SK-N-SH (cell line): ENCODE measurements at regions not wholly inside any gene's neighbourhood (a gene's known extent, or its start where the extent isn't known, plus 50 kb on each side); places are given as distances from the start of the nearest gene placed in this dataset.

ENCODE experiments used
- CTCF ChIA-PET: fragments of 300-600, 350-600 bp; formaldehyde crosslinking; extraction: SDS; loops from one replicate; lab custom pipeline; 2021; lab: Yijun Ruan, JAX
- POLR2A ChIA-PET: fragments of 350-600 bp; sonication (Branson Sonifier 250); formaldehyde crosslinking; extraction: SDS; loops from one replicate; lab custom pipeline; 2020; ENCODE audit warnings: antibody characterized with exemption, inconsistent platforms; lab: Yijun Ruan, JAX
- DNase-seq: peaks from one replicate; pipeline ENCODE4 v3.0.0; 2012
- H2AFZ ChIP-seq: fragments of 200-600 bp; sonication (generic); 2 replicates; pipeline ENCODE4 v1.8.1; 2016; ENCODE audit warnings: antibody characterized with exemption, mild to moderate bottlenecking, low read depth
- H3F3A ChIP-seq: fragments of 200-600 bp; sonication (generic); replicated peaks from 2 replicates; pipeline ENCODE3; 2016; ENCODE audit warnings: antibody characterized with exemption, mild to moderate bottlenecking; ENCODE audit not compliant: insufficient read depth
- H3K27ac ChIP-seq, 2 experiments: fragments of 200-500 bp in 1 of 2; fragments of 200-600 bp in 1 of 2; sonication (Bioruptor generic) in 1 of 2; sonication (generic), shearing (Covaris generic) in 1 of 2; 2 replicates each; pipeline versions ENCODE4 v1.5.1 to v1.6.1; 2014 to 2016; ENCODE audit warnings: low read depth in 2 of 2, inconsistent platforms in 1 of 2, low read length in 1 of 2, mild to moderate bottlenecking in 1 of 2, mixed read lengths in 1 of 2
- H3K27me3 ChIP-seq: fragments of 200-600 bp; sonication (generic), shearing (Covaris generic); 2 replicates; pipeline ENCODE4 v1.6.1; 2016; ENCODE audit warnings: mixed run types; ENCODE audit not compliant: insufficient read depth
- H3K36me3 ChIP-seq, 2 experiments: fragments of 200-500 bp in 1 of 2; fragments of 200-600 bp in 1 of 2; sonication (Bioruptor generic) in 1 of 2; sonication (generic) in 1 of 2; replicated peaks in 1 of 2; 2 replicates each; pipeline versions ENCODE3 to v1.5.1; 2014 to 2016; ENCODE audit warnings: low read length in 1 of 2, mild to moderate bottlenecking in 1 of 2; ENCODE audit not compliant: insufficient read depth in 2 of 2, control insufficient read depth in 1 of 2
- H3K4me1 ChIP-seq, 2 experiments: fragments of 200-500 bp in 1 of 2; fragments of 200-600 bp in 1 of 2; sonication (Bioruptor generic) in 1 of 2; sonication (generic), shearing (Covaris generic) in 1 of 2; 2 replicates each; pipeline versions ENCODE4 v1.5.1 to v1.6.1; 2014 to 2016; ENCODE audit warnings: low read depth in 1 of 2, low read length in 1 of 2, mixed run types in 1 of 2; ENCODE audit not compliant: insufficient read depth in 2 of 2, control insufficient read depth in 1 of 2
- H3K4me2 ChIP-seq: fragments of 200-600 bp; sonication (generic), shearing (Covaris generic); 2 replicates; pipeline ENCODE4 v1.6.1; 2017; ENCODE audit warnings: mixed run types
- H3K4me3 ChIP-seq, 2 experiments: fragments of 200-500 bp in 1 of 2; fragments of 200-600 bp in 1 of 2; sonication (Bioruptor generic) in 1 of 2; sonication (generic), shearing (Covaris generic) in 1 of 2; 2 replicates each; pipeline versions ENCODE4 v1.5.1 to v1.8.1; 2014 to 2016; ENCODE audit warnings: low read depth in 2 of 2, inconsistent platforms in 1 of 2, low read length in 1 of 2, mild to moderate bottlenecking in 1 of 2, mixed read lengths in 1 of 2, moderate library complexity in 1 of 2
- H3K79me2 ChIP-seq: fragments of 200-600 bp; sonication (generic); 2 replicates; pipeline ENCODE4 v1.8.1; 2017; ENCODE audit warnings: mild to moderate bottlenecking; ENCODE audit not compliant: insufficient read depth
- H3K9ac ChIP-seq: fragments of 200-600 bp; sonication (generic); 2 replicates; pipeline ENCODE4 v1.6.1; 2017; ENCODE audit warnings: mixed run types
- H3K9me2 ChIP-seq: fragments of 200-600 bp; sonication (generic); 2 replicates; pipeline ENCODE4 v1.6.1; 2017; ENCODE audit warnings: mixed run types
- H3K9me3 ChIP-seq: fragments of 200-600 bp; sonication (generic); 2 replicates; pipeline ENCODE4 v1.6.1; 2017; ENCODE audit warnings: mixed run types, mild to moderate bottlenecking, moderate library complexity
- H4K20me1 ChIP-seq: fragments of 200-600 bp; sonication (generic); 2 replicates; pipeline ENCODE4 v1.6.1; 2017; ENCODE audit warnings: mild to moderate bottlenecking, mixed run types; ENCODE audit not compliant: insufficient read depth
- ELF1 ChIP-seq: IDR thresholded peaks from 2 replicates; pipeline ENCODE4 v1.4.0; 2012
- FOXM1 ChIP-seq: IDR thresholded peaks from 2 replicates; pipeline ENCODE4 v1.4.0; 2012; ENCODE audit warnings: low read depth, mild to moderate bottlenecking
- GABPA ChIP-seq: IDR thresholded peaks from 2 replicates; pipeline ENCODE4 v1.4.0; 2012; ENCODE audit warnings: low read depth, mild to moderate bottlenecking
- IRF3 ChIP-seq: fragments of 150-350 bp; IDR thresholded peaks from 2 replicates; pipeline ENCODE4 v1.6.1; 2016; ENCODE audit warnings: mild to moderate bottlenecking, low read depth, low read length
- MXI1 ChIP-seq: IDR thresholded peaks from 2 replicates; pipeline ENCODE4 v1.6.1; 2012; ENCODE audit warnings: mild to moderate bottlenecking, low read depth, low read length, improper control_type of control experiment
- NRF1 ChIP-seq: IDR thresholded peaks from 2 replicates; pipeline ENCODE4 v1.6.1; 2012; ENCODE audit warnings: low read depth, mild to moderate bottlenecking, low read length
- TEAD4 ChIP-seq: IDR thresholded peaks from 2 replicates; pipeline ENCODE4 v1.4.0; 2012; ENCODE audit warnings: mild to moderate bottlenecking, borderline replicate concordance; ENCODE audit not compliant: insufficient read depth
- USF2 ChIP-seq: fragments of 150-350 bp; IDR thresholded peaks from 2 replicates; pipeline ENCODE4 v1.6.1; 2017; ENCODE audit warnings: antibody characterized with exemption, low read length, low read depth, borderline replicate concordance
- ZBTB33 ChIP-seq: IDR thresholded peaks from 2 replicates; pipeline ENCODE4 v1.4.0; 2012; ENCODE audit warnings: low read depth, borderline replicate concordance
- WGBS: methylation state at CpG from one replicate; pipeline ENCODE4 v1.1.6; 2017; ENCODE audit warnings: low lambda C conversion rate; 5-methylcytosine and 5-hydroxymethylcytosine counted together
- TF ChIP-seq, protein P1 (sequence below): IDR thresholded peaks from 2 replicates; pipeline ENCODE4; 2012
- TF ChIP-seq, protein P2 (sequence below): fragments of 200-600 bp; sonication (generic); IDR thresholded peaks from 2 replicates; pipeline ENCODE4 v1.6.1; 2017; ENCODE audit warnings: antibody characterized with exemption, mild to moderate bottlenecking, moderate library complexity

DNA sequence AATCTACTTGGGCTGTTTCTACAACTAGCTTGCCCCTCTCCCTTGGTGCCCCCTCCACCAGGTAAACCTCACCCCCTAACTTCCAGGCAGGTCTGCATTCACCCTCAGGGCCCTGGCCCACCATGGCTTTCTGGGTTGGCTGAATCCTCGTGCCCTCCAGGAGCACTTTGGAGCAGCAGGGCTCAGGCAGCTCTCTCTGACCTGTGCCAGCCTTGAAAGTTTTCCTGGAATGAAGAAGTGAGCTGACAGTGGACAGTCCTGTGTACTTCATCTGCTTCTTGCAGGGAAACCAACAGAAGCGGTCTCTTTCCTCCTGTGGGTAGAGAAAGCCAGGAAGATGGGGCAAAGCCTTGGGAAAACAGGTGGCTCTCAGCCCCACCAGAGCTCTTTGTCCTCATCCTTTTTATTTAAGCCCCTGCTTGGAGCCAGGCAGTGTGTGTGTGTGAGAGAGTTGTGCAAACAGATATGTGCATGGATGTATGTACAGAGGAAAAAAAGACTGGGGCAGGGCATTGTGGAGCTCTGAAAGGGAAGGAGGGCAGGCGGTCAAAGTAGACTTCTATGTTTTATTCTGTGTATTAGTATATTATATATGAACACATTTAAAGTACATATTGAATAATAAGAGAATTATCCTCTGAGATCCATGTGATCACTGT is 62.3 kb upstream of the SPRY4 start:
- CTCF ChIA-PET, result interaction anchor here (1.0 kb wide), 1 partner anchor 161 kb away, joined by 5 read pairs; no protein-coding TSS in a partner anchor

More for the DNA sequence above, 62.3 kb upstream of the SPRY4 start:
- POLR2A ChIA-PET, result interaction anchor here (0.8 kb wide), 1 partner anchor 30 kb away, joined by 3 read pairs; no protein-coding TSS in a partner anchor
- Histone ChIP-seq H3K4me1 (peaks cover 18 to 47% of the 10 kb centered on the region in 2 experiments; a peak in 3 of 4 replicates), H3K4me3 (no peak overlapping the region), H3K27me3 (no peaks in the 10 kb centered on the region), H3K9me3 (no peaks in the 10 kb centered on the region), H3K9ac (no peak overlapping the region), H4K20me1 (no peaks in the 10 kb centered on the region), H3K79me2 (no peaks in the 10 kb centered on the region), H3K27ac (no peak overlapping the region), H3K4me2 (no peak overlapping the region), H3K36me3 (no peaks in the 10 kb centered on the region), H3F3A (no peaks in the 10 kb centered on the region), H2AFZ (no peak overlapping the region), H3K9me2 (no peaks in the 10 kb centered on the region)
- no peak for DNase-seq
- no peak for TF ChIP-seq GABPA
- TF ChIP-seq ELF1, result no peak
- TF ChIP-seq NRF1, result no peak
- no peak for TF ChIP-seq USF2
- no peak for TF ChIP-seq ZBTB33
- TF ChIP-seq IRF3, result no peak
- TF ChIP-seq, protein P1, sequence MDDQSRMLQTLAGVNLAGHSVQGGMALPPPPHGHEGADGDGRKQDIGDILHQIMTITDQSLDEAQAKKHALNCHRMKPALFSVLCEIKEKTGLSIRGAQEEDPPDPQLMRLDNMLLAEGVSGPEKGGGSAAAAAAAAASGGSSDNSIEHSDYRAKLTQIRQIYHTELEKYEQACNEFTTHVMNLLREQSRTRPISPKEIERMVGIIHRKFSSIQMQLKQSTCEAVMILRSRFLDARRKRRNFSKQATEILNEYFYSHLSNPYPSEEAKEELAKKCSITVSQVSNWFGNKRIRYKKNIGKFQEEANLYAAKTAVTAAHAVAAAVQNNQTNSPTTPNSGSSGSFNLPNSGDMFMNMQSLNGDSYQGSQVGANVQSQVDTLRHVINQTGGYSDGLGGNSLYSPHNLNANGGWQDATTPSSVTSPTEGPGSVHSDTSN, result no peak
- TF ChIP-seq, protein P2, sequence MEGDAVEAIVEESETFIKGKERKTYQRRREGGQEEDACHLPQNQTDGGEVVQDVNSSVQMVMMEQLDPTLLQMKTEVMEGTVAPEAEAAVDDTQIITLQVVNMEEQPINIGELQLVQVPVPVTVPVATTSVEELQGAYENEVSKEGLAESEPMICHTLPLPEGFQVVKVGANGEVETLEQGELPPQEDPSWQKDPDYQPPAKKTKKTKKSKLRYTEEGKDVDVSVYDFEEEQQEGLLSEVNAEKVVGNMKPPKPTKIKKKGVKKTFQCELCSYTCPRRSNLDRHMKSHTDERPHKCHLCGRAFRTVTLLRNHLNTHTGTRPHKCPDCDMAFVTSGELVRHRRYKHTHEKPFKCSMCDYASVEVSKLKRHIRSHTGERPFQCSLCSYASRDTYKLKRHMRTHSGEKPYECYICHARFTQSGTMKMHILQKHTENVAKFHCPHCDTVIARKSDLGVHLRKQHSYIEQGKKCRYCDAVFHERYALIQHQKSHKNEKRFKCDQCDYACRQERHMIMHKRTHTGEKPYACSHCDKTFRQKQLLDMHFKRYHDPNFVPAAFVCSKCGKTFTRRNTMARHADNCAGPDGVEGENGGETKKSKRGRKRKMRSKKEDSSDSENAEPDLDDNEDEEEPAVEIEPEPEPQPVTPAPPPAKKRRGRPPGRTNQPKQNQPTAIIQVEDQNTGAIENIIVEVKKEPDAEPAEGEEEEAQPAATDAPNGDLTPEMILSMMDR, result no peak
- no peak for TF ChIP-seq MXI1
- no peak for TF ChIP-seq TEAD4
- TF ChIP-seq FOXM1, result no peak
- 97% methylated on average over 3 of the region's 3 CpGs for WGBS
